AG04449 (cell line): ENCODE measurements at regions not wholly inside any gene's neighbourhood (a gene's known extent, or its start where the extent isn't known, plus 50 kb on each side); places are given as distances from the start of the nearest gene placed in this dataset.
A peak's percentile ranks its signal among the peaks of the same experiment; 100 is the strongest.

ENCODE experiments used
- CTCF ChIA-PET: fragments of 350-600 bp; formaldehyde crosslinking; extraction: SDS; loops from one replicate; lab custom pipeline; 2021; ENCODE audit warnings: antibody characterized with exemption; lab: Yijun Ruan, JAX
- POLR2A ChIA-PET: fragments of 400-600, 350-600 bp; formaldehyde crosslinking; extraction: SDS; loops from one replicate; lab custom pipeline; 2020; ENCODE audit warnings: antibody characterized with exemption, inconsistent platforms; lab: Yijun Ruan, JAX
- DNase-seq: peaks from one replicate; pipeline ENCODE4 v3.0.0-alpha.2; 2010; ENCODE audit warnings: low read depth, low spot score
- H3K4me3 ChIP-seq: 2 replicates; pipeline ENCODE4 v1.5.1; 2011; ENCODE audit warnings: low read depth, mild to moderate bottlenecking, control low read depth, low read length
- TF ChIP-seq, protein P1 (sequence below): IDR thresholded peaks from one replicate; pipeline ENCODE4 v1.5.1; 2011; ENCODE audit warnings: mild to moderate bottlenecking, moderate library complexity, low read length, control low read depth, inconsistent platforms; ENCODE audit not compliant: insufficient read depth; ENCODE audit errors: missing control alignments

DNA sequence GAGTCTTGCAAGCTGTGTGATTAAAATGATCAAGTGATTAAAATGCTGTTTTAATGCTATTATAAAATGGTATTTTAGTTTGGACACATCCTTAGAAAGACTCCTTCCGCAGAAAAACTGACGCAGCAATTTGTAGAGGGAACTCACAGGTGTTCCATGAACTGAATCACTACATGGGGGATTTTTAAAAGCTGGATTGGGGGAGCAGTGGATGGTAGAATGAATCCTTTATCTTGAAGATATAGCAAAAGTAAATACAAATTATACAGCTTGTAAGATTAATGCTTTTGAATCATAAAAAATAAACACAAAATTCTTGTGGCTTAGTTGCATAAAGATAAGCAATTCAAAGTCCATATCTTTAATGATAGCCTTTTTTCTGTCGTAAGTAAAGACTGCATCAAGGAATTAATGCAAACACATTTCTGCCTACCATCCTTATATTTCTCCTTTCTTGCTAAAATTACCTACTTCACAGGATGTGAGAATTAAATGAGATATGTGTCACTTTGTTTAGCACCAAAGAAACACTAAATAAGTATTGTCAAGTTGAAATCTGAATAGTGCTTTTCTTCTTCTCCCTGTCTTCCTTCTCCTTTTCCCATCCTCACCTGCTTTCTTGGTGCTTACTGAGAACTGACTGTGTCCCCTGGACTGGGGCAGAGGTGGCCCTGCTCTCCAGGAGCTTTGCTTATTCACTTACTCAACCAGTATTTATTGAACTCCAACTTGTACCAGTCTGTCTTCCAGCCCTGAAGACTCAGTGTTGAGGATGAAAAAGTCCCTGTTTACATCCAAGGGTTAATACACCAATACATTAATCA lies 61.5 kb upstream of the F3 start:
- CTCF ChIA-PET, result interaction anchor here (0.9 to 2.2 kb wide), 3 partner anchors 9 to 199 kb away, joined by 3 to 8 read pairs (median 3); no protein-coding TSS in a partner anchor
- POLR2A ChIA-PET, result no interaction called here
- DNase-seq, result no peak

DNA sequence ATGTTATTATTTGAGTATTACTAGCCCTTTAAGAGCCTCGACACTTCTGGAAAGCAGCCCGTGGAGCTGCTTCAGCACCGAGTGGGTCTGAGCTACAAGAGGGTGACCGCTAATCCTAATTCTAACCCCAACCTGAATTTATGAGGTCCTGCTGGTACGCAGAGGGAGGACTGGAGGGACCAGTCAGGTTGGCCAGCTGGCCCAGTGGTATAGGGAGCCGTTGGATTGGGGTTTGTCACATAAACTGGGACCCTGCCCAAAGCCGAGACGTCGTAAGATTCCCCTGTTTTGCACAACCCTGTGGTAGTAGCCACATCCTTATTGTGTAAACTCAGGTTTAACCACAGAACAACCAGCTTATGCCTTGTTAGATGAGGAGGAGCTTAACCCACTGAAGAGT lies 60.8 kb upstream of the F3 start:
- TF ChIP-seq, protein P1, sequence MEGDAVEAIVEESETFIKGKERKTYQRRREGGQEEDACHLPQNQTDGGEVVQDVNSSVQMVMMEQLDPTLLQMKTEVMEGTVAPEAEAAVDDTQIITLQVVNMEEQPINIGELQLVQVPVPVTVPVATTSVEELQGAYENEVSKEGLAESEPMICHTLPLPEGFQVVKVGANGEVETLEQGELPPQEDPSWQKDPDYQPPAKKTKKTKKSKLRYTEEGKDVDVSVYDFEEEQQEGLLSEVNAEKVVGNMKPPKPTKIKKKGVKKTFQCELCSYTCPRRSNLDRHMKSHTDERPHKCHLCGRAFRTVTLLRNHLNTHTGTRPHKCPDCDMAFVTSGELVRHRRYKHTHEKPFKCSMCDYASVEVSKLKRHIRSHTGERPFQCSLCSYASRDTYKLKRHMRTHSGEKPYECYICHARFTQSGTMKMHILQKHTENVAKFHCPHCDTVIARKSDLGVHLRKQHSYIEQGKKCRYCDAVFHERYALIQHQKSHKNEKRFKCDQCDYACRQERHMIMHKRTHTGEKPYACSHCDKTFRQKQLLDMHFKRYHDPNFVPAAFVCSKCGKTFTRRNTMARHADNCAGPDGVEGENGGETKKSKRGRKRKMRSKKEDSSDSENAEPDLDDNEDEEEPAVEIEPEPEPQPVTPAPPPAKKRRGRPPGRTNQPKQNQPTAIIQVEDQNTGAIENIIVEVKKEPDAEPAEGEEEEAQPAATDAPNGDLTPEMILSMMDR, result no peak
- no peak for DNase-seq
- ChIA-PET CTCF (interaction anchor here (0.9 kb wide), 1 partner anchor 200 kb away, joined by 3 read pairs; no protein-coding TSS in a partner anchor), POLR2A (no interaction called here)
- H3K4me3 ChIP-seq, result no peak overlapping the region

More for the DNA sequence above, 61.5 kb upstream of the F3 start:
- no peak overlapping the region for H3K4me3 ChIP-seq
- TF ChIP-seq, protein P1, result no peak

DNA sequence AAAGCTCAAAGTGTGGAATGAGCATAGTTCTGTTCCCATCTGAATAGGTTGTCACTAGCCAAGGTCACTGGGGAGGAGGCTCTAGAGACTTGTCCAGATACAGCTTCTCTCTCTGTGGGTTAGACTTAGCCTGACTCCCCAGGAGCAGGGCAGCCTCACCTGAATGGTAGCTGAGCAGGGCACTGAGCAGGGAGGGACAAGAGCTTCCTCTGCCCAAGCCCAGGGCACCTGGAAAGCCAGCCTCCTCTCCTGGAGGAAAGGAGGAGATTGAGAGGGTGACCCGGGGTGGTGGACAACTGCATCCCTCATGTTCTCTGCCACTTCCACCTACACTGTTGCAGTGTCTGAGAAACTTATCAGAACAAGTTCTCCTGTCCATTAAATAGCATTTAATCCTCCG lies 59.0 kb upstream of the F3 start:
- TF ChIP-seq, protein P1, result no peak
- ChIA-PET POLR2A (no interaction called here), CTCF (interaction anchor here (0.8 to 2.5 kb wide), 9 partner anchors 9 to 205 kb away, joined by 3 to 10 read pairs (median 4); no protein-coding TSS in a partner anchor)
- no peak for DNase-seq
- H3K4me3 ChIP-seq, result no peak overlapping the region

DNA sequence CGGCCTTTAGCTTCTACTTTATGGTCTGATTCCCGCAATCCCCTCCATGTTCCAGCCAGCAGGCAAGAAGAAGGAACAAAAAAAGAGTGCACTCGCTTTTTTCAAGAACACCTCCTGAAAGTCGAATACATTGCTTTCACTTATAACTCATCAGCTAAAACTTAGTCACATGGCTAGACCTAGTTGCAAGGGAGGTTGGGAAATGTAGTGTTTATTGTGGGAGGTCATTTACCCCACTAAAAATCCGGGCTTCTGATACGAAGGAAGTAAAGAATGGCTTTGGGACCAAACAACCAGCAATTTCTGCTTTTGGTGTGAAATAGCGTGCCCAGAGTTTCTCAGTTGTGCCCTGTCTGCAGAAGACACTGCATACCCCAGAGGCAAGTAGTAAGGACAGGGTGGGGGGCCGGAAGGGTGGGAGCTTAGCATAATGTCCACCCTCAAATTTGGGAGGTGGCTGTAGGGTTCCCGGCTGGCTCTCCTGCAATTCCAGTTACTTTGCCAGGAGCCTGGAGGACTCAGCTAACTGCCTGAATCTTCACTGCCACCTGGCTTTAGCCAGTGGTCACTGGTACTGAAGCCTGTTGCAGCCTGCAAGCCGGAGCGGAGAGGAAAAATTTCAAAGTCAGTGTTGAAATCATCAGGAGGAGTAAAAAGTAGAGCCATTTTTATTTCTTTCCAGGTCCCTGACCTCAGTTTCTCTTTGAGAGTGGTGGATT lies 57.7 kb upstream of the F3 start:
- TF ChIP-seq, protein P1, result peak; percentile 36
- POLR2A ChIA-PET, result no interaction called here
- no peak for DNase-seq
- CTCF ChIA-PET, result interaction anchor here (0.6 to 2.5 kb wide), 9 partner anchors 9 to 206 kb away, joined by 3 to 10 read pairs (median 4); no protein-coding TSS in a partner anchor
- no peak overlapping the region for H3K4me3 ChIP-seq

DNA sequence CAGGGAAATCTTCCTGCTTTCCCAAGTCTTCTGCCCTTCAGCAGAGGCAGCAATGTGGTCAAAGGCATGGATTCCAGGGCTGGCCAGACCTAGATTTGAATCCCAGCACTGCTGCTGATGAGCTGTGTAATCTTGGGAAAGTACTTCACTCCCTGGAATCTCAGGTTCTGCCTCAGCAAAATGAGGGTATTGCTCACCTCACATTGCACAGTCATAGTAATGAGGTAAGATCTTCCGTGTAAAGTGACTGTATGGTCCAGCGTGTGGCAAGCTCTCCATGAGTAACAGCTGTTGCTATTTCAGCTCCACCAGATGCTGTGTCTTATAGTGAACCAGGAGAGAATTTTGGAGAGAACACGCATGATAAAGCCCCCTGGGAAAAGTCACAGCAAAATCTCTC lies 56.1 kb upstream of the F3 start:
- CTCF ChIA-PET, result interaction anchor here (0.8 to 2.2 kb wide), 6 partner anchors 9 to 85 kb away, joined by 3 to 8 read pairs (median 4); no protein-coding TSS in a partner anchor
- no peak overlapping the region for H3K4me3 ChIP-seq
- POLR2A ChIA-PET, result no interaction called here
- DNase-seq, result no peak
- TF ChIP-seq, protein P1, result no peak

DNA sequence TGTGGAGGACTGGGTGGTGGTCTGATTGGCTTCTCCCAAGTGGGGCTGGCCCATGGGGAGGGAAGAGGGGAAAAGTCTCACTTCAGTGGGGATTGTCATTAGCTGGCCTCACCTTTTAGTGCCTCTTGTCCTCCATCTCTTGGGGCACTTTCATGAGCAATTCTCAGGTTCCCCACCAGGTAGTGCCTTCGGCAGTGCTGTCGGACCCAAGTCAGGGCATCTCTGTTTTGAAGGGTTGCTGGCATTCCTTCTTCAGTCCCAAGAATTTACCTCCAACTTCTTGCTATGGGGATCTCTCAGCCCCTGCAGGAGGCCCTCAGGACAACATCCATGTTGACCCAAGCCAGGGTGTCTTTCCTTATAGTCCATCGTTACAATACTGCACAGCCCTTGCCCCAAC lies 54.7 kb upstream of the F3 start:
- POLR2A ChIA-PET, result no interaction called here
- CTCF ChIA-PET, result no interaction called here
- no peak overlapping the region for H3K4me3 ChIP-seq

More for the DNA sequence above, 54.7 kb upstream of the F3 start:
- TF ChIP-seq, protein P1, result no peak
- DNase-seq, result no peak
